ACC112 (cell line): ENCODE measurements at regions not wholly inside any gene's neighbourhood (a gene's known extent, or its start where the extent isn't known, plus 50 kb on each side); places are given as distances from the start of the nearest gene placed in this dataset.

Experiments used
- H2AFZ ChIP-seq: fragments of 200-600 bp; sonication (generic); one replicate; pipeline ENCODE4 v1.6.0; 2017; ENCODE audit warnings: antibody characterized with exemption, low read length; ENCODE audit not compliant: unreplicated experiment
- H3K27ac ChIP-seq: fragments of 200-600 bp; sonication (generic); 2 replicates; pipeline ENCODE4 v1.5.1; 2014; ENCODE audit warnings: low read depth, mild to moderate bottlenecking, antibody characterized with exemption, low read length, moderate library complexity
- H3K27me3 ChIP-seq: fragments of 200-600 bp; sonication (generic); 2 replicates; pipeline ENCODE4 v1.6.1; 2014; ENCODE audit warnings: mild to moderate bottlenecking, antibody characterized with exemption, low read length, moderate library complexity, mixed read lengths; ENCODE audit not compliant: insufficient read depth
- H3K36me3 ChIP-seq: fragments of 200-600 bp; sonication (generic); 2 replicates; pipeline ENCODE4 v1.6.1; 2016; ENCODE audit warnings: mild to moderate bottlenecking, antibody characterized with exemption, low read length, moderate library complexity, mixed read lengths; ENCODE audit not compliant: insufficient read depth
- H3K4me1 ChIP-seq: fragments of 200-600 bp; sonication (generic); one replicate; pipeline ENCODE4 v1.6.1; 2016; ENCODE audit warnings: low read length, mixed read lengths; ENCODE audit not compliant: insufficient read depth, unreplicated experiment, control insufficient read depth
- H3K4me3 ChIP-seq: fragments of 200-600 bp; sonication (generic); 2 replicates; pipeline ENCODE4 v1.5.1; 2014; ENCODE audit warnings: mild to moderate bottlenecking, low read depth, low read length
- H3K79me2 ChIP-seq: fragments of 200-600 bp; sonication (generic); one replicate; pipeline ENCODE4 v1.6.0; 2016; ENCODE audit warnings: low read length; ENCODE audit not compliant: control insufficient read depth, unreplicated experiment, insufficient read depth

GRCh38 chr3:28677581-28677980, 329.0 kb upstream of the AZI2 start:
- peaks cover 32% of the 10 kb centered on the region for H3K27me3 ChIP-seq
- no peak overlapping the region for H3K4me3 ChIP-seq
- H3K4me1 ChIP-seq, result no peaks in the 10 kb centered on the region
- no peak overlapping the region for H3K27ac ChIP-seq
- H2AFZ ChIP-seq, result no peak overlapping the region
- no peaks in the 10 kb centered on the region for H3K36me3 ChIP-seq
- H3K79me2 ChIP-seq, result no peaks in the 10 kb centered on the region

- Histone ChIP-seq H3K36me3 (no peaks in the 10 kb centered on the region), H3K79me2 (no peaks in the 10 kb centered on the region), H2AFZ (no peak overlapping the region), H3K4me1 (no peaks in the 10 kb centered on the region), H3K27ac (no peak overlapping the region), H3K4me3 (no peak overlapping the region), H3K27me3 (peaks cover 32% of the 10 kb centered on the region)
Measured at GRCh38 chr3:28678086-28678485, 329.5 kb upstream of the AZI2 start.

GRCh38 chr3:28680050-28680449, 331.4 kb upstream of the AZI2 start:
- H3K27ac ChIP-seq, result no peak overlapping the region
- H3K4me1 ChIP-seq, result no peaks in the 10 kb centered on the region
- peaks cover 21% of the 10 kb centered on the region for H3K27me3 ChIP-seq
- no peaks in the 10 kb centered on the region for H3K36me3 ChIP-seq
- no peak overlapping the region for H3K4me3 ChIP-seq
- H3K79me2 ChIP-seq, result no peaks in the 10 kb centered on the region
- no peak overlapping the region for H2AFZ ChIP-seq

GRCh38 chr3:28682121-28682520, 333.5 kb upstream of the AZI2 start:
- no peaks in the 10 kb centered on the region for H3K36me3 ChIP-seq
- H3K27ac ChIP-seq, result no peak overlapping the region
- no peak overlapping the region for H2AFZ ChIP-seq
- H3K79me2 ChIP-seq, result no peaks in the 10 kb centered on the region
- H3K27me3 ChIP-seq, result peaks cover 24% of the 10 kb centered on the region
- H3K4me1 ChIP-seq, result no peaks in the 10 kb centered on the region
- H3K4me3 ChIP-seq, result no peak overlapping the region

- Histone ChIP-seq H3K36me3 (no peaks in the 10 kb centered on the region), H2AFZ (no peak overlapping the region), H3K27ac (no peak overlapping the region), H3K79me2 (no peaks in the 10 kb centered on the region), H3K27me3 (peaks cover 3% of the 10 kb centered on the region; the same call in 1 of the 2 replicates), H3K4me1 (no peaks in the 10 kb centered on the region), H3K4me3 (no peak overlapping the region)
Measured at GRCh38 chr3:28690176-28690575, 341.6 kb upstream of the AZI2 start.

- Histone ChIP-seq H3K27ac (no peak overlapping the region), H3K79me2 (no peaks in the 10 kb centered on the region)
Measured at GRCh38 chr3:28698706-28699105, 350.1 kb upstream of the AZI2 start.

GRCh38 chr3:28699283-28699682, 350.7 kb upstream of the AZI2 start:
- H3K79me2 ChIP-seq, result no peaks in the 10 kb centered on the region
- H3K36me3 ChIP-seq, result no peaks in the 10 kb centered on the region
- no peaks in the 10 kb centered on the region for H3K27me3 ChIP-seq
- no peaks in the 10 kb centered on the region for H3K4me1 ChIP-seq
- no peak overlapping the region for H2AFZ ChIP-seq
- H3K4me3 ChIP-seq, result no peak overlapping the region
- H3K27ac ChIP-seq, result no peak overlapping the region

More at GRCh38 chr3:28698706-28699105, 350.1 kb upstream of the AZI2 start:
- Histone ChIP-seq H3K4me3 (no peak overlapping the region), H3K36me3 (no peaks in the 10 kb centered on the region), H3K27me3 (no peaks in the 10 kb centered on the region), H2AFZ (no peak overlapping the region), H3K4me1 (no peaks in the 10 kb centered on the region)

GRCh38 chr3:28700728-28701127, 352.1 kb upstream of the AZI2 start:
- Histone ChIP-seq H3K4me3 (no peak overlapping the region), H2AFZ (no peak overlapping the region), H3K27me3 (no peaks in the 10 kb centered on the region), H3K4me1 (no peaks in the 10 kb centered on the region), H3K36me3 (no peaks in the 10 kb centered on the region), H3K27ac (no peak overlapping the region), H3K79me2 (no peaks in the 10 kb centered on the region)

GRCh38 chr3:28703843-28704242, 355.2 kb upstream of the AZI2 start:
- Histone ChIP-seq H2AFZ (no peak overlapping the region), H3K36me3 (no peaks in the 10 kb centered on the region), H3K4me1 (no peaks in the 10 kb centered on the region), H3K79me2 (no peaks in the 10 kb centered on the region), H3K4me3 (no peak overlapping the region), H3K27me3 (no peaks in the 10 kb centered on the region), H3K27ac (no peak overlapping the region)

- Histone ChIP-seq H3K36me3 (no peaks in the 10 kb centered on the region), H2AFZ (no peak overlapping the region), H3K27me3 (peaks cover 5% of the 10 kb centered on the region; the same call in 1 of the 2 replicates), H3K27ac (no peak overlapping the region), H3K4me1 (no peaks in the 10 kb centered on the region), H3K4me3 (no peak overlapping the region), H3K79me2 (no peaks in the 10 kb centered on the region)
Measured at GRCh38 chr3:28711293-28711692, 362.7 kb upstream of the AZI2 start.

- no peaks in the 10 kb centered on the region for H3K4me1 ChIP-seq
- H3K4me3 ChIP-seq, result no peak overlapping the region
- H3K79me2 ChIP-seq, result no peaks in the 10 kb centered on the region
- H3K36me3 ChIP-seq, result no peaks in the 10 kb centered on the region
- H3K27ac ChIP-seq, result no peak overlapping the region
- no peaks in the 10 kb centered on the region for H3K27me3 ChIP-seq
- H2AFZ ChIP-seq, result no peak overlapping the region
Measured at GRCh38 chr3:28716939-28717338, 368.3 kb upstream of the AZI2 start.
